HepG2 (cell line): ENCODE measurements at regions not wholly inside any gene's neighbourhood (a gene's known extent, or its start where the extent isn't known, plus 50 kb on each side); places are given as distances from the start of the nearest gene placed in this dataset.

Source experiments
- EHMT2 ChIP-seq: fragments of 200-600 bp; sonication (generic); IDR thresholded peaks from 2 replicates; pipeline ENCODE4 v1.7.0; 2017; ENCODE audit warnings: antibody characterized with exemption, low read depth, low read length, borderline replicate concordance
- EP300 ChIP-seq, 3 experiments: sonication (generic) in 1 of 3; formaldehyde crosslinking in 1 of 3; IDR thresholded peaks; 2 replicates each; pipeline versions ENCODE4 v1.5.1 to v1.6.1; 2011 to 2020; ENCODE audit warnings: low read depth in 2 of 3, low read length in 2 of 3, borderline replicate concordance in 1 of 3, improper control_type of control experiment in 1 of 3, mild to moderate bottlenecking in 1 of 3, missing genetic modification reagents in 1 of 3, moderate library complexity in 1 of 3
- KDM5A ChIP-seq: fragments of 200-600 bp; sonication (generic); IDR thresholded peaks from 2 replicates; pipeline ENCODE4 v1.7.0; 2018; ENCODE audit warnings: antibody characterized with exemption, mild to moderate bottlenecking, low read length, borderline replicate concordance
- ZNF383 ChIP-seq: sonication (generic); formaldehyde crosslinking; IDR thresholded peaks from 2 replicates; pipeline ENCODE4 v1.4.0; 2020; ENCODE audit warnings: missing genetic modification reagents, mild to moderate bottlenecking, borderline replicate concordance
- ZNF792 ChIP-seq: IDR thresholded peaks from 2 replicates; pipeline ENCODE4 v1.6.1; 2016
- TF ChIP-seq, protein P1 (sequence below): sonication (generic); formaldehyde crosslinking; IDR thresholded peaks from 2 replicates; pipeline ENCODE4 v1.4.0; 2020; ENCODE audit warnings: missing genetic modification reagents

DNA sequence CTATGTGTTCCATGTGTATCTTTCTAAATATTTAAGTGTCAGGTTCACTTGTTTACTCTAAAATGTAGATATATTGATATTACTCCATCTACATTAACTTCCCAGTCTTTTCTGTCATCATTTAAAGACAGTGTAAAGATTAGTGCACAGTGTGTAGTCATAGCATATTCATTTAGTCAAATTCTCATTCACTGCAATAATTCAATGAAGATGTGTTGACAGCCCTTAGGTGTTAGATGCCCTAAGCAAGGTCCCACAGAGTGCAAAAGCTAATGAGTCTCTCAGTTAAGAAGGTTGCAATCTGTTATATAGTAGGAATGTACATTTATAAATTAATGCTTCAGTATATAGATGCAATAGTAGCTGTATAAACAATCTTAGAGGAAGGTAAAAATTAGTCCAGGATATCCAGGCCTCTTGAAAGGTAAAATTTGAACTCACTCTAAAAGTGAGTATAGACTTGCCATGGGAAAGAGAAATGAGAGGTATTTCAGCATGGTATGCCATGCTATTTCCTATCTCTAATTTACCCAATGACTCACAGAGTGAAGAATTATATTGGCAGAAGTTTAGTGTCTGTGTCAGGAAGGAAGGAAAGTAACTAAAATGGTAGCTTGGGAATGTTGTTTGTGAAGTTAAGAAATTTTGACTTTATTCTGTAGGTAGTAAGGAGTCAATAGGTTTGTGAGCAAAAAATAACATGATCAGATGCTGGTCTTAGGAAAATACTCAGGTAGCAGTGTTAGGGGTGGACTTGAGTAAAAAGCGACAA lies 969.9 kb upstream of the CITED2 start:
- TF ChIP-seq ZNF383 (CRISPR knock-in tag) (no peak), EHMT2 (no peak), EP300 (IDR thresholded peaks at IDR 0.05; ENCODE audit: low read depth in 2 of 2, low read length in 2 of 2) (no peak), EP300 (CRISPR knock-in tag; IDR thresholded peaks at IDR 0.05; ENCODE audit: borderline replicate concordance) (no peak), KDM5A (no peak), ZNF792 (no peak)
- TF ChIP-seq, protein P1, sequence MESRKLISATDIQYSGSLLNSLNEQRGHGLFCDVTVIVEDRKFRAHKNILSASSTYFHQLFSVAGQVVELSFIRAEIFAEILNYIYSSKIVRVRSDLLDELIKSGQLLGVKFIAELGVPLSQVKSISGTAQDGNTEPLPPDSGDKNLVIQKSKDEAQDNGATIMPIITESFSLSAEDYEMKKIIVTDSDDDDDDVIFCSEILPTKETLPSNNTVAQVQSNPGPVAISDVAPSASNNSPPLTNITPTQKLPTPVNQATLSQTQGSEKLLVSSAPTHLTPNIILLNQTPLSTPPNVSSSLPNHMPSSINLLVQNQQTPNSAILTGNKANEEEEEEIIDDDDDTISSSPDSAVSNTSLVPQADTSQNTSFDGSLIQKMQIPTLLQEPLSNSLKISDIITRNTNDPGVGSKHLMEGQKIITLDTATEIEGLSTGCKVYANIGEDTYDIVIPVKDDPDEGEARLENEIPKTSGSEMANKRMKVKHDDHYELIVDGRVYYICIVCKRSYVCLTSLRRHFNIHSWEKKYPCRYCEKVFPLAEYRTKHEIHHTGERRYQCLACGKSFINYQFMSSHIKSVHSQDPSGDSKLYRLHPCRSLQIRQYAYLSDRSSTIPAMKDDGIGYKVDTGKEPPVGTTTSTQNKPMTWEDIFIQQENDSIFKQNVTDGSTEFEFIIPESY: no peak
